HL-60 (cell line): ENCODE measurements at regions not wholly inside any gene's neighbourhood (a gene's known extent, or its start where the extent isn't known, plus 50 kb on each side); places are given as distances from the start of the nearest gene placed in this dataset.

Experiments
- DNase-seq, 2 experiments: peaks; one replicate each; pipeline ENCODE4 v3.0.0-alpha.2; 2010 to 2020; ENCODE audit warnings: low read depth in 1 of 2, low spot score in 1 of 2
- H3K27ac ChIP-seq: fragments of 250-450 bp; sonication (Bioruptor Pico); replicated peaks from 2 replicates; pipeline ENCODE4 v1.5.1; 2020; ENCODE audit warnings: mild to moderate bottlenecking, moderate library complexity
- H3K27me3 ChIP-seq: fragments of 250-450 bp; sonication (Bioruptor Pico); 2 replicates; pipeline ENCODE4 v1.5.1; 2021; ENCODE audit warnings: mild to moderate bottlenecking, moderate library complexity; ENCODE audit not compliant: insufficient read depth, poor library complexity, severe bottlenecking
- H3K4me3 ChIP-seq: replicated peaks from 2 replicates; pipeline ENCODE4 v1.5.1; 2011; ENCODE audit warnings: mild to moderate bottlenecking, control low read depth, low read length; ENCODE audit not compliant: insufficient read depth
- GABPA ChIP-seq: IDR thresholded peaks from 2 replicates; pipeline ENCODE4 v1.6.1; 2012; ENCODE audit warnings: low read depth
- POLR2AphosphoS5 ChIP-seq: IDR thresholded peaks from 2 replicates; pipeline ENCODE4 v1.6.1; 2012; ENCODE audit warnings: low read depth
- SPI1 ChIP-seq: IDR thresholded peaks from 2 replicates; pipeline ENCODE4 v1.6.1; 2012; ENCODE audit warnings: low read depth, mild to moderate bottlenecking, borderline replicate concordance
- TF ChIP-seq, protein P1 (sequence below): IDR thresholded peaks from one replicate; pipeline ENCODE4 v1.5.1; 2011; ENCODE audit warnings: low read length, control low read depth, inconsistent platforms; ENCODE audit not compliant: insufficient read depth
- TF ChIP-seq, protein P2 (sequence below): IDR thresholded peaks from 2 replicates; pipeline ENCODE4 v1.6.1; 2012; ENCODE audit warnings: low read depth; ENCODE audit not compliant: insufficient replicate concordance

DNA sequence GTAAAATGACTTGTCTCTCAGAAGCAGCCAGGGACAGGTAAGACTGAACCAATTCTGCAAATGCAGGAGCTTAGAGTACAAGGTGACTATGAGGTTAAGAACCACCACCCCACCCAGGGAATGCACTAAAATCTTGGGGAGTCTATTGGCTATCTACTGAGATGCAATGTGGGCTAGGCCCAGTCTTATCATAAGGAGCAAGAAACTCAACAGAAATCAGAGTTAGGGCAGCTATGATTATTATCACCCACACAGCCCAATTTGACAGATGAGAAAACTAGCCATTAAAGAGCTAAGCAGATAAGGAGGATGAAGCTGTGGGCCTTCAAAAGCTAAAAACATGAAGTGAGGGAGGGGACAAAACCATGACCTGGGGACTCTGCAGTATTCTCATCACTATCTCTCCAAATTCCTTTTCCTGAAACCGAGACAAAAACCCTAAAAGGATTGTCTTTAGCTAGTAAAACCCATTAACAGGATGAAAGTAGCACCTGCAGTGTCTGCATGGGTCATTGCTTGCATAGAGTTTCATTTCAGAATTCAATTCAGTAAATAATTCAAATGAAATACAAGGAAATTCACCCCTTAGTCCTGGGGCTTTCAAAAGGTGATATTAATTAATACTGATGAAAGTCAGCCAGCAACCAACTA lies 68.8 kb upstream of the USP47 start:
- H3K27me3 ChIP-seq, result peaks cover 9% of the 10 kb centered on the region
- no peak for TF ChIP-seq SPI1
- TF ChIP-seq POLR2AphosphoS5, result no peak
- TF ChIP-seq, protein P1, sequence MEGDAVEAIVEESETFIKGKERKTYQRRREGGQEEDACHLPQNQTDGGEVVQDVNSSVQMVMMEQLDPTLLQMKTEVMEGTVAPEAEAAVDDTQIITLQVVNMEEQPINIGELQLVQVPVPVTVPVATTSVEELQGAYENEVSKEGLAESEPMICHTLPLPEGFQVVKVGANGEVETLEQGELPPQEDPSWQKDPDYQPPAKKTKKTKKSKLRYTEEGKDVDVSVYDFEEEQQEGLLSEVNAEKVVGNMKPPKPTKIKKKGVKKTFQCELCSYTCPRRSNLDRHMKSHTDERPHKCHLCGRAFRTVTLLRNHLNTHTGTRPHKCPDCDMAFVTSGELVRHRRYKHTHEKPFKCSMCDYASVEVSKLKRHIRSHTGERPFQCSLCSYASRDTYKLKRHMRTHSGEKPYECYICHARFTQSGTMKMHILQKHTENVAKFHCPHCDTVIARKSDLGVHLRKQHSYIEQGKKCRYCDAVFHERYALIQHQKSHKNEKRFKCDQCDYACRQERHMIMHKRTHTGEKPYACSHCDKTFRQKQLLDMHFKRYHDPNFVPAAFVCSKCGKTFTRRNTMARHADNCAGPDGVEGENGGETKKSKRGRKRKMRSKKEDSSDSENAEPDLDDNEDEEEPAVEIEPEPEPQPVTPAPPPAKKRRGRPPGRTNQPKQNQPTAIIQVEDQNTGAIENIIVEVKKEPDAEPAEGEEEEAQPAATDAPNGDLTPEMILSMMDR, result no peak
- TF ChIP-seq GABPA, result no peak
- TF ChIP-seq, protein P2, sequence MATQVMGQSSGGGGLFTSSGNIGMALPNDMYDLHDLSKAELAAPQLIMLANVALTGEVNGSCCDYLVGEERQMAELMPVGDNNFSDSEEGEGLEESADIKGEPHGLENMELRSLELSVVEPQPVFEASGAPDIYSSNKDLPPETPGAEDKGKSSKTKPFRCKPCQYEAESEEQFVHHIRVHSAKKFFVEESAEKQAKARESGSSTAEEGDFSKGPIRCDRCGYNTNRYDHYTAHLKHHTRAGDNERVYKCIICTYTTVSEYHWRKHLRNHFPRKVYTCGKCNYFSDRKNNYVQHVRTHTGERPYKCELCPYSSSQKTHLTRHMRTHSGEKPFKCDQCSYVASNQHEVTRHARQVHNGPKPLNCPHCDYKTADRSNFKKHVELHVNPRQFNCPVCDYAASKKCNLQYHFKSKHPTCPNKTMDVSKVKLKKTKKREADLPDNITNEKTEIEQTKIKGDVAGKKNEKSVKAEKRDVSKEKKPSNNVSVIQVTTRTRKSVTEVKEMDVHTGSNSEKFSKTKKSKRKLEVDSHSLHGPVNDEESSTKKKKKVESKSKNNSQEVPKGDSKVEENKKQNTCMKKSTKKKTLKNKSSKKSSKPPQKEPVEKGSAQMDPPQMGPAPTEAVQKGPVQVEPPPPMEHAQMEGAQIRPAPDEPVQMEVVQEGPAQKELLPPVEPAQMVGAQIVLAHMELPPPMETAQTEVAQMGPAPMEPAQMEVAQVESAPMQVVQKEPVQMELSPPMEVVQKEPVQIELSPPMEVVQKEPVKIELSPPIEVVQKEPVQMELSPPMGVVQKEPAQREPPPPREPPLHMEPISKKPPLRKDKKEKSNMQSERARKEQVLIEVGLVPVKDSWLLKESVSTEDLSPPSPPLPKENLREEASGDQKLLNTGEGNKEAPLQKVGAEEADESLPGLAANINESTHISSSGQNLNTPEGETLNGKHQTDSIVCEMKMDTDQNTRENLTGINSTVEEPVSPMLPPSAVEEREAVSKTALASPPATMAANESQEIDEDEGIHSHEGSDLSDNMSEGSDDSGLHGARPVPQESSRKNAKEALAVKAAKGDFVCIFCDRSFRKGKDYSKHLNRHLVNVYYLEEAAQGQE, result no peak

DNA sequence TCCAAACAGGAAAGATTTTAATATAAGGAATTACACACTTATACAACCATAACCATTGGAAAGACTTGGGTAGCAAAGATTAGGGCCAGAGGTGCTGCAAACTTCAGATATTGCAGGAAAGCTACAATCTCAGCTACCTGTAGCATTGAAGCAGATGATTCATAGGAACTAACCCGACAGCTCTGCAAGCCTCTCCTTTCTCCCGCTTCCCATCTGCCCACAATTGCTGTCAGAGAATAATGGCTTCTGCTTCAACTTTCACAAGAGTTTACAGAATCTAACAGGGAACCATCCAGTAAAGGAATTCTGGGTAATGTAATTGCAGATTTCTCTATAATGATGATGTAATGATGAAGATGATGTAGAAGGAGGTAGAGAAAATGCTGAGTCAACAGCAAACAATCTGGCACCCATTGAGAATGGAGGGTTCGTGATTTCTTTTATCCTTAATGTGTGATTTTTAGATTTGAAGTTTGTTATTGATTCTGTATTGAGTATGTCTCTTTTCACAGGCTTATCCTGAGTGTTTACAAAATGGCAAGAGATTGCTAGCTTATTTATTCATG lies 70.8 kb upstream of the USP47 start:
- H3K4me3 ChIP-seq, result no peak overlapping the region
- peaks cover 11% of the 10 kb centered on the region for H3K27me3 ChIP-seq
- no peak for DNase-seq
- TF ChIP-seq SPI1, result no peak
- TF ChIP-seq, protein P1, result no peak
- no peak for TF ChIP-seq GABPA
- TF ChIP-seq, protein P2, result no peak
- TF ChIP-seq POLR2AphosphoS5, result no peak
- no peak overlapping the region for H3K27ac ChIP-seq

More for the DNA sequence above, 68.8 kb upstream of the USP47 start:
- Histone ChIP-seq H3K4me3 (no peak overlapping the region), H3K27ac (no peak overlapping the region)
- no peak for DNase-seq

DNA sequence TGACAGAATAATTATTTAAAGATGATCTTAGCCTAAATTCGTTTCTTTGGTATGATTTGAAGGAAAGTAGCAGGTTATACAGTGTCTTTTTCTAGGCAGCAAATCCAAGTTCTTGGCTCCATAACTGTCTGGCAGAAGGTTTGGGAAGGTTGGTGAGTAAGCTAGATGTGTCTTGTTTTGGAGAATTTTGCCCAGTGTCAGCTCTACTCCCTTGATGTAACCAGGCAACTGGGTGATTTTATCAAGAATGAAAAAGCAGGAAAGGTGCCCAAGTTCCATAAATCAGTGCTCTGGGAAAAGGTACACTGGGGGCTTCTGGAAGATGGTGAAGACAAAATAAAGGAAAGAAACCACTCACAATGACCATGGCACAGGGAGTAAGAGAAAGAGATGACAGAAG lies 71.5 kb upstream of the USP47 start:
- DNase-seq, result no peak
- Histone ChIP-seq H3K4me3 (no peak overlapping the region), H3K27ac (no peak overlapping the region), H3K27me3 (peaks cover 11% of the 10 kb centered on the region)
- TF ChIP-seq, protein P2, result no peak
- no peak for TF ChIP-seq POLR2AphosphoS5
- TF ChIP-seq GABPA, result no peak
- TF ChIP-seq, protein P1, result no peak
- TF ChIP-seq SPI1, result no peak
